SU-DHL-6 (cell line): ENCODE measurements at regions not wholly inside any gene's neighbourhood (a gene's known extent, or its start where the extent isn't known, plus 50 kb on each side); places are given as distances from the start of the nearest gene placed in this dataset.

ENCODE experiments used
- CTCF ChIP-seq: fragments of 200-600 bp; sonication (generic); IDR thresholded peaks from one replicate; pipeline ENCODE4 v1.5.1; 2017; ENCODE audit warnings: antibody characterized with exemption, mild to moderate bottlenecking, low read length, moderate library complexity; ENCODE audit not compliant: insufficient read depth, poor library complexity, severe bottlenecking
- EZH2phosphoT487 ChIP-seq: fragments of 200-600 bp; sonication (generic), shearing (Covaris generic); conservative IDR thresholded peaks from 2 replicates; pipeline ENCODE4 v1.6.1; 2018; ENCODE audit warnings: mild to moderate bottlenecking, antibody characterized with exemption, low read length, moderate library complexity, mixed read lengths

DNA sequence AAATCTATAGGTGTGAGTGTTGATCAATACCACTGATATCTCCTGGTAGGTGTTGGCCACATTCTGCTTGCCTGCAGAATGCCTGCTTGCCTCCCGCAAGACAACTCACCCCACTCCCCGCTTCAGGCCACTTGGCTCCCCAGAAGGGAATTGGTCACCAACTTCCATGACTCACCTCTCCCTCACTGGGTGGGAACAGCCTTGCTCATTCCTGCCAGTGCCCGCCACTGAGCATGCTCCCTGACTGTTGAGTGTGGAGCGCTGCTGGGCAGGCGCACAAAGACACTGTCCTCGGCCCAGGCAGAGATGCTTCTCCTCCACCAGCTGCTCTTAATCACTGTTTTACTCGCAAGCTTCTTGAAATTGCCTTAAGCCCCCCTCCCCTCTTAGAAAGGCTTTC, 57.3 kb upstream of the PPP2R3A start:
- TF ChIP-seq CTCF = no peak
- no peak for TF ChIP-seq EZH2phosphoT487
